ENCODE measurements at regions not wholly inside any gene's neighbourhood (a gene's known extent, or its start where the extent isn't known, plus 50 kb on each side); places are given as distances from the start of the nearest gene placed in this dataset.

DNA sequence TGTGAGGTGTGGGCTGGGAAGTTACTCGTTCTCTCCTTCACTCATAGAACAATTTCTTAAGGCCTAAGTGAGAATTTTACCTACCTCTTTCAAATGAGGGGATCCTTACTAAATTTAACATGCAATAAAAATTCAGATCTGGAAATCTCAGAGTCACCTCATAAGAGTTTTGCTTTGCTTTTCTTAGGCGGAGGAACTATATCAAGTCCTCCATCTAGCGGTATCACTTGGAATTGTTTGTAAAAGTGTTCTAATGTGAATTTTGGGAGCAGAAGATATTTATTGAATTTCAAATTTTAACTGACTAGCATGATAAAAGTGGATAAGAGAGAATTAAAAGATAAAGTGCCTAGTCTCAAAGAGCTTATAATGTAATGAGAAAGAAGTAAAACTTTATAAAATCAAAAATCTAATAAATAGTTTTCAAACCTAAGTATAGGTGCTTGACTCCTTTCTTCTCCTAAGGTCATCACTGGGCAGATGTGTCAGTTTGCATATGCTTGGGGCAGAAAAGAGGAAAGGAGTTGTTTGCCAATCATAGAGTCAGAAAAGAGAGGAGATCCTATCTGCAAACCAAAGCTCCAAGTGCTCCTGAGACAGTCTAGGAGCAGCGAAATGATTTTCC lies 145.7 kb upstream of the DAB2 start:
- TF ChIP-seq, protein P1, sequence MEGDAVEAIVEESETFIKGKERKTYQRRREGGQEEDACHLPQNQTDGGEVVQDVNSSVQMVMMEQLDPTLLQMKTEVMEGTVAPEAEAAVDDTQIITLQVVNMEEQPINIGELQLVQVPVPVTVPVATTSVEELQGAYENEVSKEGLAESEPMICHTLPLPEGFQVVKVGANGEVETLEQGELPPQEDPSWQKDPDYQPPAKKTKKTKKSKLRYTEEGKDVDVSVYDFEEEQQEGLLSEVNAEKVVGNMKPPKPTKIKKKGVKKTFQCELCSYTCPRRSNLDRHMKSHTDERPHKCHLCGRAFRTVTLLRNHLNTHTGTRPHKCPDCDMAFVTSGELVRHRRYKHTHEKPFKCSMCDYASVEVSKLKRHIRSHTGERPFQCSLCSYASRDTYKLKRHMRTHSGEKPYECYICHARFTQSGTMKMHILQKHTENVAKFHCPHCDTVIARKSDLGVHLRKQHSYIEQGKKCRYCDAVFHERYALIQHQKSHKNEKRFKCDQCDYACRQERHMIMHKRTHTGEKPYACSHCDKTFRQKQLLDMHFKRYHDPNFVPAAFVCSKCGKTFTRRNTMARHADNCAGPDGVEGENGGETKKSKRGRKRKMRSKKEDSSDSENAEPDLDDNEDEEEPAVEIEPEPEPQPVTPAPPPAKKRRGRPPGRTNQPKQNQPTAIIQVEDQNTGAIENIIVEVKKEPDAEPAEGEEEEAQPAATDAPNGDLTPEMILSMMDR (IDR thresholded peaks at IDR 0.05; ENCODE audit: insufficient read depth, low read depth, low read length): peak; percentile 70
- H3K4me3 ChIP-seq (ENCODE audit: low read depth, low read length): no peak overlapping the region
- DNase-seq (ENCODE audit: low read depth): peak; percentile 59

DNA sequence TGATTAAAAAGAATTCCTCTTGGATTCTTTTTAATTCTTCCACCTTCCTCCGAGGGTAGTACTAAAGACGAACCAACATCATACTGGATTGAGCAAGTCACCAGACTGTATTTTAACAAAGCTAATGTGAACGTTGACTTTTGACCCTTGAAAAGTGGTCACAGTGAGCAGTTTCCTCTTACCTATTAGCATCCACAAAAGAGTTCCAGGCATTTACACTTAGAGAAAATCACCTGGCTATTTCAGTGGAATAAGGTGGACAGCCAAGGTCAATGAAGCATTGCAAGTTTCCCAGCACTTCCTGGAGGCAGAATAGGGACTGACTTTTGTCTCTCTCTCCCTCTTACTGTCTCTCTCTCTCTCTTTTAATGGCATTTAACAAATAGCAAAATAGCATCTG lies 145.1 kb upstream of the DAB2 start:
- TF ChIP-seq, protein P1 (IDR thresholded peaks at IDR 0.05; ENCODE audit: insufficient read depth, low read depth, low read length): no peak
- H3K4me3 ChIP-seq (ENCODE audit: low read depth, low read length): no peak overlapping the region
- DNase-seq (ENCODE audit: low read depth): no peak

DNA sequence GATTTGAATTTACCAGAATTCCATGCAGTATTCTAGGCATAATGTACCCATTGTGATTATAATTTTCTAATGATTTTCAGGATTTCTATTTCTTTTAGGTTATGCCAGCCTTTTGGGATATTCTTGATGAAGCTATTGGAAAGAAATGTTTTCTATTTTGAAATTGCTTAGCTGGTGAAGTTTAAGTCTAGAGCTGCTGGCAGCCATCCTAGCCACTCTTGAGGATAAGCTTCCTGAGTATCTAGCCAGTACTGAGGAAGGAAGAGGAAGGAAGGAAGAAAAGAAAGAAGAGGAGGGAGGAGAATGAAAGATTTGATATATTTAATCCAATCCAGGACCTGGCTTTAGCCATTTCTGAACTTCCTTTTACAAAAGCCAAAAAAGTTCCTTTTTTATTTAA lies 142.1 kb upstream of the DAB2 start:
- no peak overlapping the region for H3K4me3 ChIP-seq (ENCODE audit: low read depth, low read length)
- TF ChIP-seq, protein P1 (IDR thresholded peaks at IDR 0.05; ENCODE audit: insufficient read depth, low read depth, low read length): no peak
- DNase-seq (ENCODE audit: low read depth): no peak

DNA sequence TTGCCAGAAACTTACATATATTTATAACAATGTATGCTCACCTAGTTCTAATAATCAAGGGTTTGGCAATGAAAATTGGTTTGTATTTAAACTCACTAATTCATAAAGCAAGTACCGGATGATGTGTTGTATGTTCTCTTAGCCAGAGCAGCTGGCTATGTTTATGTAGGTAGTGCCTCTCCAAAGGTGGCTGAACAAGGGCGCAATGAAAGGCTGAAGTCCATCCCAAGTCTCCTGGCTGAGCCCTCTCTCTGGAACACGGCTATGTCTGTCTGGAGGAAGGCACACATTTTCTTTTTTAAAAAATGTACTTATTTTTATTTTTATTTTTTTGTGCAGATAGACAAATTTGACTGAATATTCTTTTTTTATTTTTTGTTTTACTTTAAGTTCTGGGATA lies 141.2 kb upstream of the DAB2 start:
- no peak for DNase-seq (ENCODE audit: low read depth)
- TF ChIP-seq, protein P1 (IDR thresholded peaks at IDR 0.05; ENCODE audit: insufficient read depth, low read depth, low read length): no peak
- H3K4me3 ChIP-seq (ENCODE audit: low read depth, low read length): no peak overlapping the region

DNA sequence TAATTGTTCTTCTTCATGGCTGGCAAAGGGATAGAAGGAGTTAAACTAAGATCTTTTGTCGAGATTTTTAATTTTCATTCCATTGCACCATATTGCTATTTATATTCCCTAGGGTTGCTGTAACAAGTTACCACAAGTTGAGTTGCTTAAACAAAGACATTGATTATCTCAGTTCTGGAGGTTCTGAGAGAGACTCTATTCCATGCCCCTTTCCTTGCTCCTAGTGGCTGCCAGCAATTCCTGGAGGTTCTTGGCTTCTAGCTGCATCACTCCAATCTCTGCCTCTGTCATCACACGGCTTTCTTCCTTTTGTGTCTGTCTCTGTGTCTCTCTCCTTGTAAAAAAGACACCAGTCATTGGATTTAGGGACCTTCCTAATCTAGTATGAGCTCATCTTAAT lies 136.6 kb upstream of the DAB2 start:
- TF ChIP-seq, protein P1 (IDR thresholded peaks at IDR 0.05; ENCODE audit: insufficient read depth, low read depth, low read length): no peak
- no peak for DNase-seq (ENCODE audit: low read depth)
- no peak overlapping the region for H3K4me3 ChIP-seq (ENCODE audit: low read depth, low read length)

DNA sequence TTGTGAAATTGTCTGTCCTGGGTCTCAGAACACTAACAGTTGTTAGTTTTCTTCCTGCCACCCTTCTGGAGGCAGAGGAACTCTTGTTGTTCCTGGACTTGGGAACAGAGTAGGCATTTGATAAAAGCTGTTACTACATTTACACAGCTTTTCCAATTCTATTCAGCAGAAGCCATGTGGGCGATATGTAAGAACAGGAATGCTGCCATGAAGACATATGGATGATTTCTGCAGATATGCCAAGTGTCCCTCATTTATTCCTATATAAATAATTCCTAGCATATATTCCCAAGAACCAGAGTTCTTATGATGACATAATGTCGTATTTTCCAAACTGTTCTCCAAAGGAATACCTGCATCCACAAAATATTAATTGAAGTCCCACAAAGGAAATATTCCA lies 135.9 kb upstream of the DAB2 start:
- TF ChIP-seq, protein P1 (IDR thresholded peaks at IDR 0.05; ENCODE audit: insufficient read depth, low read depth, low read length): no peak
- no peak for DNase-seq (ENCODE audit: low read depth)
- no peak overlapping the region for H3K4me3 ChIP-seq (ENCODE audit: low read depth, low read length)

DNA sequence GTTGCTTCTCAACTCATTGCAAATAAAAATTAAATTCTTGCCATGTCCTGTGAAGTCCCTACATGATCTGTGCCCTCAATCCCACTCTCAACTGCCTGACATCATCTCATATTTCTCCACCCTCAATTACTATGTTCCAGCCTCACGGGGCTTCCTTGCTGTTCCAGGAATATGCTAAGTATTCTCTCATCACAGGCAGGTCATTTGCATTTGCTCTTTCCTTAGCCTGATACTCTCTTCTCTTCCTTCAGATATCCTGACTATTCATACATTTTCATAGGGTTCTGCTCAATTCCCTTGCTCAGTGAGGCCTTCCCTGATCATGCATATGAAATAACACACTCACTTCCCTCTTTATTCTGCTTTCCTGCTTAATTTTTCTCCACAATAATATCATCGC lies 135.1 kb upstream of the DAB2 start:
- no peak overlapping the region for H3K4me3 ChIP-seq (ENCODE audit: low read depth, low read length)
- no peak for DNase-seq (ENCODE audit: low read depth)
- TF ChIP-seq, protein P1 (IDR thresholded peaks at IDR 0.05; ENCODE audit: insufficient read depth, low read depth, low read length): no peak
